Stimulated activated CD4-positive, alpha-beta T cell treated with anti-CD3 and anti-CD28 coated beads, Interleukin-2, amount 100 ng/mL, for 48 hours (primary cell): ENCODE measurements at regions not wholly inside any gene's neighbourhood (a gene's known extent, or its start where the extent isn't known, plus 50 kb on each side); places are given as distances from the start of the nearest gene placed in this dataset.

Experiments used
- DNase-seq, 2 donors: peaks; one replicate each; pipeline ENCODE4 v3.0.0-alpha.2; 2020

DNA sequence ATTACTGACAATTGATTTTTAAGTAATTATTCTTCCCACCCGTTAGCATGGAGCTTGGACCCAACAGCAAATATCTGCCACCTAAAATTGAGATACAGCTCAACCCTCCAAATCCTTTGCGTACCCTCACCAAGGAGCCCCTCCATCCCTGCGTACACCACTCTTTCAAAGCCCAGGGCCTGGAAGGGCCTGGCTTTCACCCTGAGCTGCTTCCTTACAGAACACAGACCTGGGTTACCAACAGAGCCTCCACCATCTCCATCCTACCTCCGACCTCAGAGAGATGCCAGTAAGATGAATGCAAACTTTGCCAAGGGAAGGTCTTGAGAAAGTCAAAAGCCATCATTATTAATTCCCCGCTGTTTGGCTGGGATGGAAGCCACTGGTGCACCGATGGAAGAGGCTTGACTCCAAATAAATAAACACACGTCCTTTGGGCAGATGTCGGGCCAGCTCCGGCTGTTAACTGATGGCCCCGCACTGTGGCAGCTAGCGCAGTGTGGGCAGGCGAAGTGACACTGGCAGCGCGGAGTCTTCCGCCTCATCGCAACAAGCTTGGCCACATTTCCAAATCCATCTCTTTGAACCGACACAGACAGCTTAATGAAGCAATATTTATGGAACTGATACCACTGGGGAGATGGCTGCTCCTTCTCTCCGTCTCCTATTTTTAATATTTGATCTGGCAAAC lies 150.2 kb upstream of the VSTM2B start:
- DNase-seq = no peak

GRCh38 chr19:29376855-29377354 lies 148.9 kb upstream of the VSTM2B start:
- no peak for DNase-seq

GRCh38 chr19:29378126-29378525 lies 147.7 kb upstream of the VSTM2B start:
- no peak for DNase-seq

- DNase-seq = no peak
Observed at GRCh38 chr19:29378543-29379080, 147.2 kb upstream of the VSTM2B start.

- DNase-seq = no peak
Observed at GRCh38 chr19:29379257-29380021, 146.4 kb upstream of the VSTM2B start.

GRCh38 chr19:29380581-29380980 lies 145.2 kb upstream of the VSTM2B start:
- DNase-seq = no peak

- DNase-seq = no peak
Observed at GRCh38 chr19:29381353-29382203, 144.2 kb upstream of the VSTM2B start.

- no peak for DNase-seq
Observed at GRCh38 chr19:29383696-29384095, 142.1 kb upstream of the VSTM2B start.

DNA sequence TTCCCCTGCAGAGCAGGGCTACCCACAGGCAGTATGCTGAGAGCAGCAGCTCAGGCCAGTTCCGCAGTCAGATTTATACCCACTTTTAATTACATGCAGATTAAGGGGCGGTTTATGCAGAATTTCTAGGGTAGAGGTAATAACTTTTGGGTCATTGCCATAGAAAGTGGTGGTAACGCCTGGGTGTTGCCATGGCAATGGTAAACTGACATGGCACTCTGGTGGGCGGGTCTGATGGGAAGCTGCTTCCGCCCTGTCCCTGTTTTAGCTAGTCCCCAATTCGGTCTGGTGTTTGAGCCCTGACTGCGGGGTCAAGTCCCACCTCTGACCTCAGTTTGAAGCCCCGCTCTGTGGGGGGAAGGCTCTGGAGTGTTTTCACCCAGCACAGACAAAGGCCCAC lies 141.1 kb upstream of the VSTM2B start:
- DNase-seq = no peak

GRCh38 chr19:29385191-29385795 lies 140.5 kb upstream of the VSTM2B start:
- no peak for DNase-seq

- no peak for DNase-seq
Observed at GRCh38 chr19:29386970-29387369, 138.8 kb upstream of the VSTM2B start.

- DNase-seq = no peak
Observed at GRCh38 chr19:29387586-29387985, 138.2 kb upstream of the VSTM2B start.

- no peak for DNase-seq
Observed at GRCh38 chr19:29389495-29389894, 136.3 kb upstream of the VSTM2B start.

DNA sequence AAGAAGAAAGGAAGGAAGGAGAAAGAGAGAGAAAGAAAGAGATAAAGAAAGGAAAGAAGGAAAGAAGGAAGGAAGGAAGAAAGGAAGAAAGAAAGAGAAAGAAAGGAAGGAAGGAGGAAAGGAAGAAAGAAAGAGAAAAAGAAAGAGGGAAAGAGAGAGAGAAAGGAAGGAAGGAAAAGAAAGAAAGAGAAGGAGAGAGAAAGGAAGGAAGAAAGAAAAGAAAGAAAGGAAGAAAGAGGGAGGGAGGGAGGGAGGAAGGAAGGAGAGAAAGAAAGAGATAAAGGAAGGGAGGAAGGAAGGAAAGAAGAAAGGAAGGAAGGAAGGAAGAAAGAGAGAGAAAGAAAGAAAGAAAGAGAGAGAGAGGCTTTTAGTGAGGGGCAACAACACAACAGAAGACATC lies 135.1 kb upstream of the VSTM2B start:
- DNase-seq = no peak

GRCh38 chr19:29393915-29394460 lies 131.8 kb upstream of the VSTM2B start:
- no peak for DNase-seq

DNA sequence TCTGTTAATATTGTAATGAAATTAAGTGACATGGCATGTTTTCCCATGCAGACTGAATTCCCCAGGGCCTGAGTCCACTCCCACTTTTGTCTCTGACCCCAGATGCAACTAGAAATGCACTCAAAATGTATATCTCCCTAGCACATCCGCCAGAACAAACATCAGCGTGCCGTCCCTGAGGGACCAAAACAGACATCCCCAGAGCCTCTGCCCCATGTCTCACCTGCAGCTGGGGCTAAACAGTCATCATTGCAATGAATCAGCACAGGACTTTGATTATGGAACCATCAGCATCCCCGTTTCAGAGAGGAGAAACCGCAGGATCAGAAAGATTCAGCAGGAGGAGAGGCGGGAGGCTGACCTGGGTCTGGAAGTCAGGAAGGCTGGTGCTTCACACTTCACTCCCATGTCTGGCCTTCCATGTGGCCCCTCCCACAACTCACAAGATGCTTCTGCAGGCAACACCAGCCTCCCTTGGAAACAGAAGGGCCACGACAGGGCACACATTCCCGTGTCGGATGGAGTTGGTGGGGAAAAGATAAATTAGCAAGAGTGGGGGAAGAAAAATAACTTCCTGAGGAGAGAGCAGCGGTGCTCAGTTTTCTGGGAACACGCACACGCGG lies 130.6 kb upstream of the VSTM2B start:
- DNase-seq = no peak

DNA sequence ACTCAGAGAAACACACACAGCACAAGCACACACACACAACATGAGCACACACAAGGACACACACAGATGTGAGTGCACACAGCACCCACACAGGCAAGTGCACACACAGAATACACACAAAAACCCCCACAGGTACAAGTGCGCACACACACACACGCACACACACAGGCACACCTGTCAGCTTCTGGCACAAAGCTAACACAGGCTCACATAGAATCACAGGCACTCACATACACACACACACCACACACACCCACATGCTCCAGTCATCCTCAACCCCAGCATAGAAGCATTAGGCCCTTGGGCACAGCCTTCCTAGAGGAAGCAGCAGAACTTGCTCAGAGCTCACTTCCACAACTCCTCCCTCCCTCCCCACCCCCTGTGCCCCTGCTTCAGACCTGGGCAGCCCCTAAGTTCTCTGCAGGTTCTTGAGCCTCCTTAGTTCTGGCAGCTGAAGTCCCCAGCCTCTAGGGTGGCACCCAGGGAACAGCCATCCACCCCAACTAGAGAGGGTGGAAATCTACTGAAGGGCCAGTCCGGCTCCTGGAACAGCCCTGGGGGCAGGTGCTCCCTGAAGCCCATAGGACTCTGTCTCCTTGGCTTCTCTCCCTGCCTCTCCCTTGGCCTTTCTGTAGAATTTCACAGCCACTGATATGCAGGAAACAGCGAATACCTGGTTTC lies 129.9 kb upstream of the VSTM2B start:
- DNase-seq = no peak

GRCh38 chr19:29396925-29397324 lies 128.9 kb upstream of the VSTM2B start:
- no peak for DNase-seq

- no peak for DNase-seq
Observed at GRCh38 chr19:29397748-29398147, 128.0 kb upstream of the VSTM2B start.

- DNase-seq = no peak
Observed at GRCh38 chr19:29399804-29400203, 126.0 kb upstream of the VSTM2B start.
